ENCODE measurements at regions not wholly inside any gene's neighbourhood (a gene's known extent, or its start where the extent isn't known, plus 50 kb on each side); places are given as distances from the start of the nearest gene placed in this dataset.
A peak's percentile ranks its signal among the peaks of the same experiment; 100 is the strongest.
"Not testable (repeated sequence)": the region's sequence is repeated elsewhere in the genome, so short reads cannot be mapped to it uniquely, and the experiment has no call there.

DNA sequence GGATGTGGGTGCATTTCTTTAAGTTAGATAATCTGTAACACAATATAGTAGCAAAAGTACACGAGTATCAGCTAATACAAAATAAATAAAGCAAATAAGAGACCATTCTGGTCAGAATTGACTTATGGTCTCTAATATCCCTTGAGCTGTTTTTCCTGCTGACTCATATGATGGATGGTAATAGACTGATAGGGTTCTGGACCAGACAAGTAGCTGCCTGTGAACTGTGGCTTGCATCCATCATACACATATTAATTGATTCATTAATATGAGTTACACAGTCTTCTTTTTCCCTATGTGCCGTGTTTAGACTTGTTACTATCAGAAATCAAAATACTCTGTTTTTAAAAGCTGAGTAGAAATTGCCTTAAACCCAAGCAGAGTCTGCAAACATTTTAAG, 762.8 kb downstream of the GATA3 start:
- DNase-seq, result no peak
- CTCF ChIA-PET, result no interaction called here
- Mint-ChIP-seq H3K4me1 (no peaks in the 10 kb centered on the region), H3K36me3 (ENCODE audit: low read depth) (no peaks in the 10 kb centered on the region), H3K27ac (no peak overlapping the region), H3K27me3 (peaks cover 2% of the 10 kb centered on the region), H3K4me3 (no peak overlapping the region), H3K9me3 (ENCODE audit: low read depth) (no peaks in the 10 kb centered on the region)
- POLR2A ChIA-PET, result no interaction called here
- ATAC-seq, result no peak
- intact Hi-C loops (cut with DNase I, micrococcal nuclease), result no loop called here

DNA sequence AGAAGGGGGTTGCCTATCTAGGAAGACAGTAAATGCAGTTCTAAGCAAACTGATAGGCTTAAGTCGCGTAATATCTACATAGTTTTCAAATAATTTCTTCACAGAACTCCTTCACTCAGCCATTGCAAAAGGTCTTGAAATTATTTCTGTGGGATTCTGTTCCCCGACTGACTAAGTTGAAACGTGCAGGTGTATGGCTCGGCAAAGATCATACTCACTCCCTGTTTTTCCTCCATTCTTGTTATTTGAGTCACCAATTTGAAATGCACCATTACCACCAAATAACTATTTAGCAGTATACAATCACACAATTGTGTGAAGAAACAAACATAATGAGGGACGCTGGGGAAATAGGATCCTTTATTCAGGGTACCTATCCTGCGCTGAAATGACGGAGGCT, 771.1 kb downstream of the GATA3 start:
- Mint-ChIP-seq H3K36me3 (ENCODE audit: low read depth) (no peaks in the 10 kb centered on the region), H3K4me3 (no peak overlapping the region), H3K9me3 (ENCODE audit: low read depth) (no peaks in the 10 kb centered on the region), H3K27me3 (no peaks in the 10 kb centered on the region), H3K4me1 (peaks cover 3% of the 10 kb centered on the region), H3K27ac (no peak overlapping the region)
- POLR2A ChIA-PET, result no interaction called here
- intact Hi-C loops (cut with DNase I, micrococcal nuclease), result no loop called here
- DNase-seq, result no peak
- CTCF ChIA-PET, result no interaction called here
- no peak for ATAC-seq

DNA sequence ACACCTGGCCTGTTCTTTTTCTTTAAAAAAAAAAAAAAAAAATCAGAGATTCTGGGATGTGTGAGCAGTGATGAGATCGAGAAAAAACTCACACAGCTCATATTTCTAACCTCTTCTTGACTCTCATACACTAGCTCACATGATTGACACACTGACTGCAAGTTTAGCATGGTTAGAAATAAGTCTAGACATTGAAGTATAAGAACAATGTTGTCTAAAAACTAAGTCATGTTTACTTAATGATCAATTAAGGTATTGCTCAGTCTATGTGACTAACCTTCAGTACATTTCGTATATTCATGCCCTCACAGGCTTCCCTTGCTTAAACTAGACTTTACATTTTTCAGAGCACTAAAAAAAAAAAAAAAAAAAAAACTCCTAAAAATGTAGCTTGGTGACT, 775.1 kb downstream of the GATA3 start:
- H3K9me3 Mint-ChIP-seq (ENCODE audit: low read depth), result no peaks in the 10 kb centered on the region
- ChIA-PET POLR2A (no interaction called here), CTCF (no interaction called here)
- DNase-seq, result no peak
- ATAC-seq, result no peak
- no peak overlapping the region for H3K4me3 Mint-ChIP-seq
- H3K4me1 Mint-ChIP-seq, result peaks cover 5% of the 10 kb centered on the region
- intact Hi-C loops (cut with DNase I, micrococcal nuclease), result no loop called here
- H3K27me3 Mint-ChIP-seq, result no peaks in the 10 kb centered on the region
- H3K27ac Mint-ChIP-seq, result no peak overlapping the region
- H3K36me3 Mint-ChIP-seq (ENCODE audit: low read depth), result no peaks in the 10 kb centered on the region

DNA sequence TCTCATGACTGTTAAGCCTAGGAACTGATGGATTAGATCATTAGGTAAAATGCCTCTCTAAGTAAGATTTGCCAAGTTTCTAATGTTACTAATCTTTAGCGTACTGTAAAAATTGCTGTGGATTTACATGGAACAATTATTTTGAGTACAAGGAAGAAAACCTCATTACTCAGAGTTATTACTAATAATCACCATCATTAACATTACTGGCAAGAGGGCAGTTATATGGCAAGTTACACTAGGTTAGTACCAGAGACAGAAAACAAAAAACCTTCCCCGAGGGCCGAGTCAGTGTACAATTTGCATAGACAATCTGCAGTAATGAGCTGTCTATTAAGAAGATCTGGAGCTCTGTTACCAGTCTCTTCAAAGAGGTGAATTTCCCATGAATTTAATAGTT, 775.6 kb downstream of the GATA3 start:
- Mint-ChIP-seq H3K27me3 (no peaks in the 10 kb centered on the region), H3K27ac (no peak overlapping the region), H3K36me3 (ENCODE audit: low read depth) (no peaks in the 10 kb centered on the region), H3K9me3 (ENCODE audit: low read depth) (no peaks in the 10 kb centered on the region), H3K4me3 (no peak overlapping the region), H3K4me1 (peaks cover 10% of the 10 kb centered on the region)
- intact Hi-C loops (cut with DNase I, micrococcal nuclease), result no loop called here
- ChIA-PET CTCF (no interaction called here), POLR2A (no interaction called here)
- ATAC-seq, result no peak
- no peak for DNase-seq

DNA sequence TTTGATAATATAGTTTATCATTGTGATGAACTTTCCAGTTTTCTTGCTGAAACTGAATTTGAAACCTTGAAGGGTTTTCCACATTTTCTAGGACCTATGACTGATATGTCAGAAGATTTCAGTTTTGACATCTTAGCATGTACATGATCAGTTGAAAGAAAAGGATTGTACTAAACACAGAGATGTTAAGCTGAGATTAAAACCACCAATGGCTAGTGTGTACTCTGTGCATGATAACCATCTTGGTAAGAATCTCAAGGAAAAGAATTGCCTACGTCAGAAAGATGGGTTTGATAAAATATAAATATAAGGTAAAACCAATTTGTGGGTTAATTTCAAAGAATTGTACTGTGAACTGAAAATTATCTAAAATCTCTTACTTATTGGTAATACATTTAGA, 776.4 kb downstream of the GATA3 start:
- no peak for DNase-seq
- Mint-ChIP-seq H3K4me1 (peaks cover 14% of the 10 kb centered on the region), H3K27me3 (no peaks in the 10 kb centered on the region), H3K27ac (no peak overlapping the region), H3K4me3 (no peak overlapping the region), H3K9me3 (ENCODE audit: low read depth) (no peaks in the 10 kb centered on the region), H3K36me3 (ENCODE audit: low read depth) (no peaks in the 10 kb centered on the region)
- ChIA-PET CTCF (no interaction called here), POLR2A (no interaction called here)
- intact Hi-C loops (cut with DNase I, micrococcal nuclease), result no loop called here
- no peak for ATAC-seq

DNA sequence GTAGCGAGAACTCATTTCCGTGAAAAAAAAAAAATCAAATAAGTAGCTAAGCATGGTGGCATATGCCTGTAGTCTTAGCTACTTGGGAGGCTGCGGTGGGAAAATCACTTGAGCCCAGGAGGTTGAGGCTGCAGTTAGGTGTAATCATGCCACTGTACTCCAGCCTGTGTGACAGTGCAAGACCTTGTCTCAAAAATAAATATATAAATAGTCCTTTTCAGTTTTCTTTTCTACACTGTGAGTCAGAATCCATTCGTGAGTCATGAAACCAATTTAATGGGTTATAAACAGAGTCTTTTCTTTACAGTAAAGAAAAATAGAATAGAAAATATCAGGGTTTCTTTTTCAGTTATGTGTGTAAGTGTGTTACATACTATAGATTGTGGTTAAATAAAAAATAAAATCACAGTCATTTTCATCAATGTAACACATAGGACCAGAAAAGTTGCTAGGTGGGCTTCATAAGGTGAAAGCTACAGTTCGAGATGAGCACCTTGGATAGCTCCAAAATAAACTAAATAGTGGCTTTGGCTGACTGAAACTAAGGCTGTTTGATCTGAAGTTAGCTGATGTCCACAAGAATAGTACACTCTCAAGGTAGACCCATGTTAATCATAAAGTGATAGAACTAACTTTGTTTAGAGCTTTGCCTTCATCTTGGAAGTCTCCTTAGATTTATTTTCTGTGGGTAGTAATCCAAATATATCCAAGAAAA, 781.1 kb downstream of the GATA3 start:
- no peak for DNase-seq
- ATAC-seq, result peak; percentile 47
- Mint-ChIP-seq H3K27me3 (peaks cover 6% of the 10 kb centered on the region), H3K27ac (no peak overlapping the region), H3K9me3 (ENCODE audit: low read depth) (peaks cover 6% of the 10 kb centered on the region), H3K4me1 (peaks cover 14% of the 10 kb centered on the region), H3K4me3 (no peak overlapping the region), H3K36me3 (ENCODE audit: low read depth) (no peaks in the 10 kb centered on the region)
- ChIA-PET POLR2A (no interaction called here), CTCF (interaction anchor here (0.6 to 0.7 kb wide), 2 partner anchors 771 to 1199 kb away, joined by 3 read pairs; no protein-coding TSS in a partner anchor)
- intact Hi-C loops (cut with DNase I, micrococcal nuclease), result no loop called here

DNA sequence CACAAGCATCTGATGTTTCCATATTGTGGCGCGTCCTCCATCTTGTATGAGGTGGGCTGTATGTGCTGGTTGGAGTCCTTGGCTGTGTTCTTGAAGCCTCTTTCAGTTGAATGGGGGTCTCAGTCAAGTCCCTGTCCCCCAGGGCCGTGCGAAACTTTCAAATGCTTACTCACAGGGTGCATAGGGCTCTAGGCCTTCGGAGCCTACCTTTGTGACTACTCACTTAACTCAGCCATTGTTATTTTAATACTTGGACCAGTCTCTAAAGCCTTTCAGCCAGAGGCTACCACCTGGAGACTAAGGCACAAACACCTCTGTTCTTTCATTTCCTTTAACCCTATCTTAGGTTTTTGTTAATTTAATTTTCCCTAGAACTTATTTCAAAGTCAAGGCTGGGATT, 785.9 kb downstream of the GATA3 start:
- no peak for ATAC-seq

DNA sequence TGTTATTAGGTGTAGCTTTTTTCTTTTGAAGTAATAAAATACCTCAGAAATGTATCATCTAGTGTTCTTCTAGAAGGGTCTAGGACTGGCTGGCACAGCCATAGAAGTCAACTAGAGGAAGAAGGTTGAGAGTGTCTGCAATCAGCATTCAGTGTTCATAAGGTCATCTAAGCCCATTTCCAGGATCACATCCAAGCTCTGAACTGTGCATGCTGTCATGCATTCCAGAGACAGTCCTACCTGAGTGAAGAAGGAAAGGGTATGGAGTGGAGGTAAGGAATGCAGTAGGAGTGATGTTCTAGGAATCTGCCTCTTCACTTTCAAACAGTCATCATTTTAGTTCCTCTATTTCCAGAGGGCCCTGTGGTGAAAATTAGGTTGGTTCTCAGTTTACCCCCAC, 789.7 kb downstream of the GATA3 start:
- no peak for ATAC-seq
- Mint-ChIP-seq H3K4me1 (no peaks in the 10 kb centered on the region), H3K27me3 (peaks cover 2% of the 10 kb centered on the region), H3K4me3 (no peak overlapping the region), H3K27ac (no peak overlapping the region), H3K36me3 (ENCODE audit: low read depth) (no peaks in the 10 kb centered on the region), H3K9me3 (ENCODE audit: low read depth) (no peaks in the 10 kb centered on the region)
- no peak for DNase-seq
- intact Hi-C loops (cut with DNase I, micrococcal nuclease), result no loop called here
- CTCF ChIA-PET, result interaction anchor here (0.8 kb wide), 1 partner anchor 9 kb away, joined by 3 read pairs; no protein-coding TSS in a partner anchor
- POLR2A ChIA-PET, result no interaction called here

More for the DNA sequence above, 785.9 kb downstream of the GATA3 start:
- CTCF ChIA-PET, result no interaction called here
- intact Hi-C loops (cut with DNase I, micrococcal nuclease), result no loop called here
- Mint-ChIP-seq H3K36me3 (ENCODE audit: low read depth) (no peaks in the 10 kb centered on the region), H3K27me3 (peaks cover 6% of the 10 kb centered on the region), H3K27ac (no peak overlapping the region), H3K4me3 (no peak overlapping the region), H3K4me1 (peaks cover 5% of the 10 kb centered on the region), H3K9me3 (ENCODE audit: low read depth) (peaks cover 6% of the 10 kb centered on the region)
- POLR2A ChIA-PET, result no interaction called here
- DNase-seq, result no peak

DNA sequence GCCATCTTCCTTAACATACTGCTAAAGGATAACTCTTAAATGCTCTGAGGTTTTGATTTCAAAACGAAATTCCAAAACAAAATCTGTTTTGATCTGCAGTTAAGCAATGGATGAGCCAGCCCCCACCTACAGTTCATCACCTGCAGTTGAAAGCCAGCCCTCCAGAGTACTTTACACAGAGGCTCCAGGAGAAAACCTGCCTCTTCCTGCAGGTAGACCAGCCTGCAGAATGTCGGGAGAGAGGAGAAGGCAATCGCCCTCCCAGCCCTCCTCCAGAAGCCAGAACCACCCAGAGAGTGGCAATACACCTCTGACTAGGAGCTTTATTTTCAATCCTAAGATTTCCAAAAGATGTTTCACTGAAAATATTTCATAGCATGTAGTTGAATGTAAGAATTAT, 798.1 kb downstream of the GATA3 start:
- ATAC-seq (no peak), DNase-seq (no peak)
- intact Hi-C loops (cut with DNase I, micrococcal nuclease), result no loop called here
- H3K36me3 Mint-ChIP-seq (ENCODE audit: low read depth), result no peaks in the 10 kb centered on the region
- ChIA-PET POLR2A (no interaction called here), CTCF (interaction anchor here (1.0 kb wide), 1 partner anchor 8 kb away, joined by 3 read pairs; no protein-coding TSS in a partner anchor)
- no peaks in the 10 kb centered on the region for H3K9me3 Mint-ChIP-seq (ENCODE audit: low read depth)
- no peaks in the 10 kb centered on the region for H3K4me1 Mint-ChIP-seq
- H3K4me3 Mint-ChIP-seq, result no peak overlapping the region
- peaks cover 6% of the 10 kb centered on the region for H3K27me3 Mint-ChIP-seq
- no peak overlapping the region for H3K27ac Mint-ChIP-seq

DNA sequence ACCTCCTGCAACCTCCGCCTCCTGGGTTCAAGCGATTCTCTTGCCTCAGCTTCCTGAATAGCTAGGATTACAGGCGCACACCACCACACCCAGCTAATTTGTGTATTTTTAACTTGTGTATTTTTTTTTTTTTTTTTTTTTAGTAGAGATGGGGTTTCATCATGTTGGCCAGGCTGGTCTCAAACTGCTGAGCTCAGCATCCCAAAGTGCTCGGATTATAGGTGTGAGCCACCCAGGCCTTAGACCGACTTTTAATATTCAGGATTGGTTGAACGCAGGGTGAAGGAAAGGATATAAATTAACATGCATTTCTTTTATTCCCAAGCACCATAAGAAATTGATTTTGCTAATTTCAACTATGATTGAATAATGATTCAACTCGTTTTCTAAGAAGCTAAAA, 798.6 kb downstream of the GATA3 start:
- H3K9me3 Mint-ChIP-seq (ENCODE audit: low read depth), result no peaks in the 10 kb centered on the region
- DNase-seq (no peak), ATAC-seq (no peak)
- H3K27ac Mint-ChIP-seq, result no peak overlapping the region
- H3K36me3 Mint-ChIP-seq (ENCODE audit: low read depth), result no peaks in the 10 kb centered on the region
- H3K4me3 Mint-ChIP-seq, result no peak overlapping the region
- CTCF ChIA-PET, result interaction anchor here (1.0 kb wide), 1 partner anchor 9 kb away, joined by 3 read pairs; no protein-coding TSS in a partner anchor
- intact Hi-C loops (cut with DNase I, micrococcal nuclease), result no loop called here
- H3K4me1 Mint-ChIP-seq, result no peaks in the 10 kb centered on the region
- POLR2A ChIA-PET, result no interaction called here
- H3K27me3 Mint-ChIP-seq, result peaks cover 6% of the 10 kb centered on the region

DNA sequence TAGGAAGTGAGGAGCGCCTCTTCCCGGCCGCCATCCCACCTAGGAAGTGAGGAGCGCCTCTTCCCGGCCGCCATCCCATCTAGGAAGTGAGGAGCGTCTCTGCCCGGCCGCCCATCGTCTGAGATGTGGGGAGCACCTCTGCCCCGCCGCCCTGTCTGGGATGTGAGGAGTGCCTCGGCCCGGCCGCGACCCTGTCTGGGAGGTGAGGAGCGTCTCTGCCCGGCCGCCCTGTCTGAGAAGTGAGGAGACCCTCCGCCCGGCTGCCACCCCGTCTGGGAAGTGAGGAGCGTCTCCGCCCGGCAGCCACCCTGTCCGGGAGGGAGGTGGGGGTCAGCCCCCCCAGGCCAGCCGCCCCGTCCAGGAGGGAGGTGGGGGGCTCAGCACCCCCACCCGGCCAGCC, 814.4 kb downstream of the GATA3 start:
- intact Hi-C loops (cut with DNase I, micrococcal nuclease); H3K27me3 Mint-ChIP-seq; DNase-seq; CTCF ChIA-PET; H3K27ac Mint-ChIP-seq; ATAC-seq; POLR2A ChIA-PET; H3K4me3 Mint-ChIP-seq; H3K4me1 Mint-ChIP-seq; H3K36me3 Mint-ChIP-seq (ENCODE audit: low read depth); H3K9me3 Mint-ChIP-seq (ENCODE audit: low read depth): not testable (repeated sequence)

DNA sequence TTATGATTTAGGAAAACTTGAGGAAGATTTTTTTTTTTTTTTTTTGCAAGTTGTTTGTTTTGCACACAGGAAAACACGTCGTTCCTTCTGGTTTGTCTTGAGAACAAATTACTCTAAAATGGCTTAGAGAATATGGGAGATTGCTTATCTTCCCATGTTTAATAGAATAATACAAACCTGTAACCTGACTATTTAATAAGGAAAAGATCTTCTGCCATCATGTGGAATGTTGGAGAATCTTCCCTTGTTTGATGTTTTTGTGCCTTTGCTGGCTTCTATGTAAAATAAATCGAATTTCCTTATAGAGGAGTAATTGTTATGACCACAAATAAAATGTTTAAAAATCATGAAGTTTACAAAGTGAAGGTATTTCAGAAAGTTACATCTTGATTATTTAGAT, 818.8 kb downstream of the GATA3 start:
- H3K4me3 Mint-ChIP-seq, result no peak overlapping the region
- H3K27ac Mint-ChIP-seq, result no peak overlapping the region
- no peaks in the 10 kb centered on the region for H3K36me3 Mint-ChIP-seq (ENCODE audit: low read depth)
- ATAC-seq (no peak), DNase-seq (no peak)
- CTCF ChIA-PET, result no interaction called here
- H3K9me3 Mint-ChIP-seq (ENCODE audit: low read depth), result no peaks in the 10 kb centered on the region
- H3K4me1 Mint-ChIP-seq, result no peaks in the 10 kb centered on the region
- POLR2A ChIA-PET, result no interaction called here
- H3K27me3 Mint-ChIP-seq, result peaks cover 4% of the 10 kb centered on the region
- intact Hi-C loops (cut with DNase I, micrococcal nuclease), result loop anchor here in 1 of 2 experiments (5.0 kb wide), 1 partner anchor 1001 kb away; no protein-coding TSS in a partner anchor
